Panc1 (cell line): ENCODE measurements at regions not wholly inside any gene's neighbourhood (a gene's known extent, or its start where the extent isn't known, plus 50 kb on each side); places are given as distances from the start of the nearest gene placed in this dataset.
"Not testable (repeated sequence)": the region's sequence is repeated elsewhere in the genome, so short reads cannot be mapped to it uniquely, and the experiment has no call there.

Experiments used
- ATAC-seq: fragments of 200-7000 bp; cut with Tn5 transposase; 2 replicates; pipeline ENCODE4 v1.9.1; 2020; ENCODE audit warnings: mild to moderate bottlenecking, moderate library complexity
- BruUV-seq: library from RNA; stranded (reverse); fragments of 400-500 nt; replicated peaks from 2 replicates; lab custom pipeline; 2021; lab: Mats Ljungman, UMichigan
- CTCF ChIA-PET: fragments of 300-600 bp; sonication (Branson Sonifier 250); formaldehyde crosslinking; loops from one replicate; lab custom pipeline; 2022; ENCODE audit warnings: antibody characterized with exemption; lab: Charles Lee
- POLR2A ChIA-PET: fragments of 300-600 bp; sonication (Branson Sonifier 250); formaldehyde crosslinking; loops from one replicate; lab custom pipeline; 2022; ENCODE audit warnings: antibody characterized with exemption; lab: Charles Lee
- DNase-seq: peaks from one replicate; pipeline ENCODE4 v3.0.0-alpha.2; 2010; ENCODE audit warnings: low read depth, low spot score
- H3K27ac ChIP-seq: 2 replicates; pipeline ENCODE4 v1.5.1; 2011; ENCODE audit warnings: mild to moderate bottlenecking, low read length, inconsistent platforms
- H3K27me3 ChIP-seq: fragments of 200-500 bp; sonication (Bioruptor generic); 2 replicates; pipeline ENCODE4 v1.6.0; 2014; ENCODE audit warnings: low read length, inconsistent platforms; ENCODE audit not compliant: control insufficient read depth, insufficient read depth
- H3K36me3 ChIP-seq: fragments of 200-500 bp; sonication (Bioruptor generic); 2 replicates; pipeline ENCODE4 v1.5.1; 2014; ENCODE audit warnings: inconsistent platforms, mild to moderate bottlenecking, low read length, moderate library complexity; ENCODE audit not compliant: control insufficient read depth, insufficient read depth
- H3K4me1 ChIP-seq: 2 replicates; pipeline ENCODE4 v1.5.1; 2011; ENCODE audit warnings: inconsistent platforms, mild to moderate bottlenecking, low read length, moderate library complexity; ENCODE audit not compliant: control insufficient read depth, insufficient read depth
- H3K4me3 ChIP-seq, 2 experiments: 2 replicates each; pipeline ENCODE4 v1.5.1; 2011 to 2012; ENCODE audit warnings: low read depth in 2 of 2, low read length in 2 of 2, mild to moderate bottlenecking in 2 of 2, inconsistent platforms in 1 of 2, moderate library complexity in 1 of 2
- H3K9me3 ChIP-seq: fragments of 200-500 bp; sonication (Bioruptor generic); 2 replicates; pipeline ENCODE4 v1.5.1; 2014; ENCODE audit warnings: low read depth, mild to moderate bottlenecking, inconsistent platforms, low read length, moderate library complexity; ENCODE audit not compliant: control insufficient read depth, insufficient read depth
- CTCF ChIP-seq: fragments of 450-650 bp; IDR thresholded peaks from 2 replicates; pipeline ENCODE4 v1.5.1; 2017; ENCODE audit warnings: mild to moderate bottlenecking
- POLR2AphosphoS5 ChIP-seq: IDR thresholded peaks from 2 replicates; pipeline ENCODE4 v1.6.1; 2012; ENCODE audit warnings: mild to moderate bottlenecking, low read depth, low read length, moderate library complexity
- REST ChIP-seq, 2 experiments: IDR thresholded peaks; 2 replicates each; pipeline ENCODE4 v1.6.1; 2011 to 2012; ENCODE audit warnings: low read depth in 2 of 2, control low read depth in 1 of 2, low read length in 1 of 2, mild to moderate bottlenecking in 1 of 2, moderate library complexity in 1 of 2; ENCODE audit not compliant: insufficient read depth in 1 of 2
- SIN3A ChIP-seq: IDR thresholded peaks from 2 replicates; pipeline ENCODE4 v1.6.1; 2012; ENCODE audit warnings: low read depth, mild to moderate bottlenecking, low read length, moderate library complexity, borderline replicate concordance; ENCODE audit not compliant: insufficient read depth
- TCF7L2 ChIP-seq: IDR thresholded peaks from 2 replicates; pipeline ENCODE4 v1.6.1; 2011; ENCODE audit warnings: mild to moderate bottlenecking, low read depth, low read length, inconsistent platforms
- in situ Hi-C: cut with HindIII; loops from 2 replicates; pipeline ENCODE4 v1.10.0; 2016; ENCODE audit warnings: low sequenced_read_pairs, low pct_unique_long_range_greater_than_20kb
- intact Hi-C: fragments of 100-400 bp; cut with micrococcal nuclease; formaldehyde crosslinking; loops from one replicate; pipeline ENCODE4 v1.10.0; 2022; ENCODE audit not compliant: unreplicated experiment

GRCh38 chr2:242047963-242048362 is 178.4 kb downstream of the RTP5 start:
- DNase-seq (no peak), ATAC-seq (no peak)
- in situ Hi-C loops (no loop called here), intact Hi-C loops (no loop called here)
- Histone ChIP-seq H3K9me3 (no peaks in the 10 kb centered on the region), H3K4me1 (no peaks in the 10 kb centered on the region), H3K27ac (no peak overlapping the region), H3K36me3 (no peaks in the 10 kb centered on the region), H3K4me3 (no peak overlapping the region), H3K27me3 (peaks cover 11% of the 10 kb centered on the region)
- ChIA-PET POLR2A (no interaction called here), CTCF (no interaction called here)
- no TSS peak for BruUV-seq
- TF ChIP-seq SIN3A (no peak), REST (IDR thresholded peaks at IDR 0.05; ENCODE audit: insufficient read depth in 1 of 2, low read depth in 2 of 2, low read length in 1 of 2) (no peak), CTCF (no peak), POLR2AphosphoS5 (no peak), TCF7L2 (no peak)

GRCh38 chr2:242048479-242048878 is 178.9 kb downstream of the RTP5 start:
- in situ Hi-C loops = no loop called here
- TF ChIP-seq POLR2AphosphoS5 (no peak), TCF7L2 (no peak), CTCF (no peak), REST (IDR thresholded peaks at IDR 0.05; ENCODE audit: insufficient read depth in 1 of 2, low read depth in 2 of 2, low read length in 1 of 2) (no peak), SIN3A (no peak)
- no peaks in the 10 kb centered on the region for H3K36me3 ChIP-seq
- no TSS peak for BruUV-seq
- H3K4me3 ChIP-seq = no peak overlapping the region
- CTCF ChIA-PET = no interaction called here
- POLR2A ChIA-PET = no interaction called here
- H3K27me3 ChIP-seq = peaks cover 10% of the 10 kb centered on the region
- H3K27ac ChIP-seq = no peak overlapping the region
- intact Hi-C loops = no loop called here
- no peak for ATAC-seq
- no peaks in the 10 kb centered on the region for H3K9me3 ChIP-seq
- no peak for DNase-seq
- no peaks in the 10 kb centered on the region for H3K4me1 ChIP-seq

- ATAC-seq, DNase-seq, H3K27ac ChIP-seq, H3K4me1 ChIP-seq, in situ Hi-C loops, CTCF ChIA-PET, H3K27me3 ChIP-seq, H3K9me3 ChIP-seq, H3K4me3 ChIP-seq, H3K36me3 ChIP-seq, BruUV-seq, intact Hi-C loops, POLR2A ChIA-PET: not testable (repeated sequence)
Measured at GRCh38 chr2:242049492-242049891, 180.0 kb downstream of the RTP5 start.
